Panc1 (cell line): ENCODE measurements at regions not wholly inside any gene's neighbourhood (a gene's known extent, or its start where the extent isn't known, plus 50 kb on each side); places are given as distances from the start of the nearest gene placed in this dataset.

Source experiments
- ATAC-seq: fragments of 200-7000 bp; cut with Tn5 transposase; 2 replicates; pipeline ENCODE4 v1.9.1; 2020; ENCODE audit warnings: mild to moderate bottlenecking, moderate library complexity
- BruUV-seq: library from RNA; stranded (reverse); fragments of 400-500 nt; replicated peaks from 2 replicates; lab custom pipeline; 2021; lab: Mats Ljungman, UMichigan
- CTCF ChIA-PET: fragments of 300-600 bp; sonication (Branson Sonifier 250); formaldehyde crosslinking; loops from one replicate; lab custom pipeline; 2022; ENCODE audit warnings: antibody characterized with exemption; lab: Charles Lee
- POLR2A ChIA-PET: fragments of 300-600 bp; sonication (Branson Sonifier 250); formaldehyde crosslinking; loops from one replicate; lab custom pipeline; 2022; ENCODE audit warnings: antibody characterized with exemption; lab: Charles Lee
- DNase-seq: peaks from one replicate; pipeline ENCODE4 v3.0.0-alpha.2; 2010; ENCODE audit warnings: low read depth, low spot score
- H3K27ac ChIP-seq: 2 replicates; pipeline ENCODE4 v1.5.1; 2011; ENCODE audit warnings: mild to moderate bottlenecking, low read length, inconsistent platforms
- H3K27me3 ChIP-seq: fragments of 200-500 bp; sonication (Bioruptor generic); 2 replicates; pipeline ENCODE4 v1.6.0; 2014; ENCODE audit warnings: low read length, inconsistent platforms; ENCODE audit not compliant: control insufficient read depth, insufficient read depth
- H3K36me3 ChIP-seq: fragments of 200-500 bp; sonication (Bioruptor generic); 2 replicates; pipeline ENCODE4 v1.5.1; 2014; ENCODE audit warnings: inconsistent platforms, mild to moderate bottlenecking, low read length, moderate library complexity; ENCODE audit not compliant: control insufficient read depth, insufficient read depth
- H3K4me1 ChIP-seq: 2 replicates; pipeline ENCODE4 v1.5.1; 2011; ENCODE audit warnings: inconsistent platforms, mild to moderate bottlenecking, low read length, moderate library complexity; ENCODE audit not compliant: control insufficient read depth, insufficient read depth
- H3K4me3 ChIP-seq, 2 experiments: 2 replicates each; pipeline ENCODE4 v1.5.1; 2011 to 2012; ENCODE audit warnings: low read depth in 2 of 2, low read length in 2 of 2, mild to moderate bottlenecking in 2 of 2, inconsistent platforms in 1 of 2, moderate library complexity in 1 of 2
- H3K9me3 ChIP-seq: fragments of 200-500 bp; sonication (Bioruptor generic); 2 replicates; pipeline ENCODE4 v1.5.1; 2014; ENCODE audit warnings: low read depth, mild to moderate bottlenecking, inconsistent platforms, low read length, moderate library complexity; ENCODE audit not compliant: control insufficient read depth, insufficient read depth
- CTCF ChIP-seq: fragments of 450-650 bp; IDR thresholded peaks from 2 replicates; pipeline ENCODE4 v1.5.1; 2017; ENCODE audit warnings: mild to moderate bottlenecking
- POLR2AphosphoS5 ChIP-seq: IDR thresholded peaks from 2 replicates; pipeline ENCODE4 v1.6.1; 2012; ENCODE audit warnings: mild to moderate bottlenecking, low read depth, low read length, moderate library complexity
- SIN3A ChIP-seq: IDR thresholded peaks from 2 replicates; pipeline ENCODE4 v1.6.1; 2012; ENCODE audit warnings: low read depth, mild to moderate bottlenecking, low read length, moderate library complexity, borderline replicate concordance; ENCODE audit not compliant: insufficient read depth
- TCF7L2 ChIP-seq: IDR thresholded peaks from 2 replicates; pipeline ENCODE4 v1.6.1; 2011; ENCODE audit warnings: mild to moderate bottlenecking, low read depth, low read length, inconsistent platforms
- in situ Hi-C: cut with HindIII; loops from 2 replicates; pipeline ENCODE4 v1.10.0; 2016; ENCODE audit warnings: low sequenced_read_pairs, low pct_unique_long_range_greater_than_20kb
- intact Hi-C: fragments of 100-400 bp; cut with micrococcal nuclease; formaldehyde crosslinking; loops from one replicate; pipeline ENCODE4 v1.10.0; 2022; ENCODE audit not compliant: unreplicated experiment
- TF ChIP-seq, protein P1 (sequence below), 2 experiments: IDR thresholded peaks; 2 replicates each; pipeline ENCODE4 v1.6.1; 2011 to 2012; ENCODE audit warnings: low read depth in 2 of 2, control low read depth in 1 of 2, low read length in 1 of 2, mild to moderate bottlenecking in 1 of 2, moderate library complexity in 1 of 2; ENCODE audit not compliant: insufficient read depth in 1 of 2

DNA sequence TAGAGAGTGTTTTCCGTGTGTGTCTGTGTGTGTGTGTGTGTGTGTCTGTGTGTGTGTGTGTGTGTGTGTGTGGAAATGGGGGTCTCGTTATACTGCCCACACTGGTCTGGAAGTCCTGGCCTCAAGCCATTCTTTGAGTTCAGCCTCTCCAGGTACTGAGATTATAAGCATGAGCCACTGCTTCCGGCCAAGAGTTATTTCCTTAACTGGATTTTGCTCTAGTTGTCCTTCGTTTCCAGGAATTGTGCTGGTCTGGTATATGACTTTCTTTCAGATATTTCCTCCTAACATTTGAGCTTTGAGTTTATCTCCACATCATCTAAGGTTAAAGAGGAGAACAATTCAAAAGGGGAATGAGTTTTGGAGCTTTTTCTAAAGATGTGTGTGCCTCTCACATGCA is 124.8 kb downstream of the SH3BGRL2 start:
- Histone ChIP-seq H3K27me3 (peaks cover 2% of the 10 kb centered on the region; the same call in 1 of the 2 replicates), H3K4me1 (no peaks in the 10 kb centered on the region), H3K4me3 (no peak overlapping the region), H3K9me3 (no peaks in the 10 kb centered on the region), H3K36me3 (no peaks in the 10 kb centered on the region), H3K27ac (no peak overlapping the region)
- ChIA-PET POLR2A (no interaction called here), CTCF (no interaction called here)
- TF ChIP-seq, protein P1, sequence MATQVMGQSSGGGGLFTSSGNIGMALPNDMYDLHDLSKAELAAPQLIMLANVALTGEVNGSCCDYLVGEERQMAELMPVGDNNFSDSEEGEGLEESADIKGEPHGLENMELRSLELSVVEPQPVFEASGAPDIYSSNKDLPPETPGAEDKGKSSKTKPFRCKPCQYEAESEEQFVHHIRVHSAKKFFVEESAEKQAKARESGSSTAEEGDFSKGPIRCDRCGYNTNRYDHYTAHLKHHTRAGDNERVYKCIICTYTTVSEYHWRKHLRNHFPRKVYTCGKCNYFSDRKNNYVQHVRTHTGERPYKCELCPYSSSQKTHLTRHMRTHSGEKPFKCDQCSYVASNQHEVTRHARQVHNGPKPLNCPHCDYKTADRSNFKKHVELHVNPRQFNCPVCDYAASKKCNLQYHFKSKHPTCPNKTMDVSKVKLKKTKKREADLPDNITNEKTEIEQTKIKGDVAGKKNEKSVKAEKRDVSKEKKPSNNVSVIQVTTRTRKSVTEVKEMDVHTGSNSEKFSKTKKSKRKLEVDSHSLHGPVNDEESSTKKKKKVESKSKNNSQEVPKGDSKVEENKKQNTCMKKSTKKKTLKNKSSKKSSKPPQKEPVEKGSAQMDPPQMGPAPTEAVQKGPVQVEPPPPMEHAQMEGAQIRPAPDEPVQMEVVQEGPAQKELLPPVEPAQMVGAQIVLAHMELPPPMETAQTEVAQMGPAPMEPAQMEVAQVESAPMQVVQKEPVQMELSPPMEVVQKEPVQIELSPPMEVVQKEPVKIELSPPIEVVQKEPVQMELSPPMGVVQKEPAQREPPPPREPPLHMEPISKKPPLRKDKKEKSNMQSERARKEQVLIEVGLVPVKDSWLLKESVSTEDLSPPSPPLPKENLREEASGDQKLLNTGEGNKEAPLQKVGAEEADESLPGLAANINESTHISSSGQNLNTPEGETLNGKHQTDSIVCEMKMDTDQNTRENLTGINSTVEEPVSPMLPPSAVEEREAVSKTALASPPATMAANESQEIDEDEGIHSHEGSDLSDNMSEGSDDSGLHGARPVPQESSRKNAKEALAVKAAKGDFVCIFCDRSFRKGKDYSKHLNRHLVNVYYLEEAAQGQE (IDR thresholded peaks at IDR 0.05; ENCODE audit: insufficient read depth in 1 of 2, low read depth in 2 of 2, low read length in 1 of 2): no peak
- TF ChIP-seq TCF7L2 (no peak), SIN3A (no peak), CTCF (no peak), POLR2AphosphoS5 (no peak)
- BruUV-seq: no TSS peak
- in situ Hi-C loops: no loop called here
- no peak for ATAC-seq
- intact Hi-C loops: no loop called here
- no peak for DNase-seq
